PFSK-1 (cell line): ENCODE measurements at regions not wholly inside any gene's neighbourhood (a gene's known extent, or its start where the extent isn't known, plus 50 kb on each side); places are given as distances from the start of the nearest gene placed in this dataset.

ENCODE experiments used
- FOXP2 ChIP-seq: optimal IDR thresholded peaks from 2 replicates; pipeline ENCODE3; 2011; ENCODE audit warnings: borderline replicate concordance, control low read depth, inconsistent platforms; ENCODE audit not compliant: insufficient read depth; ENCODE audit errors: extremely low read length, extremely low read depth
- POLR2AphosphoS5 ChIP-seq: IDR thresholded peaks from 2 replicates; pipeline ENCODE4 v1.6.1; 2012; ENCODE audit warnings: low read depth, mild to moderate bottlenecking, control low read depth, low read length, moderate library complexity
- SIN3A ChIP-seq: IDR thresholded peaks from 2 replicates; pipeline ENCODE4 v1.6.1; 2012; ENCODE audit warnings: mild to moderate bottlenecking, low read length, moderate library complexity, borderline replicate concordance; ENCODE audit not compliant: insufficient read depth
- TAF1 ChIP-seq: IDR thresholded peaks from 2 replicates; pipeline ENCODE4 v1.6.1; 2012; ENCODE audit warnings: low read length, control low read depth, borderline replicate concordance; ENCODE audit not compliant: insufficient read depth
- TF ChIP-seq, protein P1 (sequence below), 2 experiments: IDR thresholded peaks; 2 replicates each; pipeline versions ENCODE4 v1.6.1 to v1.8.0; 2011 to 2012; ENCODE audit warnings: low read depth in 2 of 2, low read length in 2 of 2, control low read depth in 1 of 2, inconsistent platforms in 1 of 2, mild to moderate bottlenecking in 1 of 2, moderate library complexity in 1 of 2; ENCODE audit not compliant: insufficient read depth in 1 of 2

DNA sequence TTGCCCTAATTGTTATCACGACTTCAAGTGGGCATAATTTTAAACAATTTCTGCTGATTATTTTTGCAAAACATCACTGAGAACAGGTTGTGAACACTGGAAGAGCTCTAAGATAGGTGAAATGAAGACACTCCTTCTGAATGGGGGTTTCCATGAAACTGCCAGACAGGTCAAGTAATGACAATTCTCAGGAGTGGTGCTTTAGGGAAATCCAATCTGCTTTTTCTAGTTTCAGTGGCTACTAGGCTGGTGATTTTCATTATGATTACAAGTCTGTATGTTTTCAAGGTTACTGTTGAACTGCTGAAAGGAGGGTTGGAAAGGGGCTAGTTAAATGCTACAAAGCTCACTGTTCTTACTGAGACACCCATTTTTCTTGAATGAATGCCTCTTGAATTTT, 1724.2 kb downstream of the PCDH9 start:
- no peak for TF ChIP-seq TAF1
- TF ChIP-seq, protein P1, sequence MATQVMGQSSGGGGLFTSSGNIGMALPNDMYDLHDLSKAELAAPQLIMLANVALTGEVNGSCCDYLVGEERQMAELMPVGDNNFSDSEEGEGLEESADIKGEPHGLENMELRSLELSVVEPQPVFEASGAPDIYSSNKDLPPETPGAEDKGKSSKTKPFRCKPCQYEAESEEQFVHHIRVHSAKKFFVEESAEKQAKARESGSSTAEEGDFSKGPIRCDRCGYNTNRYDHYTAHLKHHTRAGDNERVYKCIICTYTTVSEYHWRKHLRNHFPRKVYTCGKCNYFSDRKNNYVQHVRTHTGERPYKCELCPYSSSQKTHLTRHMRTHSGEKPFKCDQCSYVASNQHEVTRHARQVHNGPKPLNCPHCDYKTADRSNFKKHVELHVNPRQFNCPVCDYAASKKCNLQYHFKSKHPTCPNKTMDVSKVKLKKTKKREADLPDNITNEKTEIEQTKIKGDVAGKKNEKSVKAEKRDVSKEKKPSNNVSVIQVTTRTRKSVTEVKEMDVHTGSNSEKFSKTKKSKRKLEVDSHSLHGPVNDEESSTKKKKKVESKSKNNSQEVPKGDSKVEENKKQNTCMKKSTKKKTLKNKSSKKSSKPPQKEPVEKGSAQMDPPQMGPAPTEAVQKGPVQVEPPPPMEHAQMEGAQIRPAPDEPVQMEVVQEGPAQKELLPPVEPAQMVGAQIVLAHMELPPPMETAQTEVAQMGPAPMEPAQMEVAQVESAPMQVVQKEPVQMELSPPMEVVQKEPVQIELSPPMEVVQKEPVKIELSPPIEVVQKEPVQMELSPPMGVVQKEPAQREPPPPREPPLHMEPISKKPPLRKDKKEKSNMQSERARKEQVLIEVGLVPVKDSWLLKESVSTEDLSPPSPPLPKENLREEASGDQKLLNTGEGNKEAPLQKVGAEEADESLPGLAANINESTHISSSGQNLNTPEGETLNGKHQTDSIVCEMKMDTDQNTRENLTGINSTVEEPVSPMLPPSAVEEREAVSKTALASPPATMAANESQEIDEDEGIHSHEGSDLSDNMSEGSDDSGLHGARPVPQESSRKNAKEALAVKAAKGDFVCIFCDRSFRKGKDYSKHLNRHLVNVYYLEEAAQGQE (IDR thresholded peaks at IDR 0.05; ENCODE audit: insufficient read depth in 1 of 2, low read depth in 2 of 2, low read length in 2 of 2), result no peak
- no peak for TF ChIP-seq SIN3A
- no peak for TF ChIP-seq FOXP2
- TF ChIP-seq POLR2AphosphoS5, result no peak

DNA sequence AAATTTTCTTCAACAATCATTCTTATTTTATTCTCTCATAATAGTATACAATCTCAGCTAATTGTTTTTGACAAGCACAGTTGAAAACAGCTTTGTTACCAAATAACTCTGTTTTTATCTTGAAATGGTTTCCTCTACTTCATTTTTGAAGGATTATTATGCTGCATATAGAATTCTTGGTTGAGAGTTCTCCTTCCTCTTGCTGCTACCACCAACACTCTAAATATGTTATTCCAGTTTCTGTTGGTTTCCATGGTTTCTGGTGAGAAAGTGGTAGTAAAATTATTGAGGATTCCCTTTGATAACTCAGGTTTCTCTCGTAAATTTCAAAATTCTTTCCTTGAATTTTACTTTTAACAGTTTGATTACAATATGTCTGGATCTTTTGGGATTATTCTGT, 1725.9 kb downstream of the PCDH9 start:
- no peak for TF ChIP-seq SIN3A
- no peak for TF ChIP-seq TAF1
- TF ChIP-seq, protein P1 (IDR thresholded peaks at IDR 0.05; ENCODE audit: insufficient read depth in 1 of 2, low read depth in 2 of 2, low read length in 2 of 2), result no peak
- no peak for TF ChIP-seq FOXP2
- no peak for TF ChIP-seq POLR2AphosphoS5

DNA sequence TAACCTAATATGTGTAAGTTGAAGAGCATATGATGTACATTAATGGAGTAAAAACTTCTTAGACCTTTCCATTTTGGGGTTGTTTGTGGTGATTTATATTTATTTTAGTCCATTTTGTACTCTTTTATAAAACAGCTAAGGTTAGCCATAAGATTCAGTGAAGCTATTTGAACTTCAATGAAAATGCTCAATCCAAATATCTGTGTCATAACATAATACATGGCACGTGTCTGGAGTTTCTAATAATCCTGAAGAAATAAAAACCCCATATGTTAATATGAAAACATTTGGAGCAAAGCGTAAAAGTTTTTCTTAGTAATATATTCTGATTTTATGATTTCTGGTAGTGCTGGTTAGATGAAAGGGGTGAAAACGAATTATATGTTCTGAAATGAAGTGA, 1729.7 kb downstream of the PCDH9 start:
- TF ChIP-seq FOXP2, result no peak
- TF ChIP-seq TAF1, result no peak
- TF ChIP-seq POLR2AphosphoS5, result no peak
- no peak for TF ChIP-seq SIN3A
- TF ChIP-seq, protein P1 (IDR thresholded peaks at IDR 0.05; ENCODE audit: insufficient read depth in 1 of 2, low read depth in 2 of 2, low read length in 2 of 2), result no peak

DNA sequence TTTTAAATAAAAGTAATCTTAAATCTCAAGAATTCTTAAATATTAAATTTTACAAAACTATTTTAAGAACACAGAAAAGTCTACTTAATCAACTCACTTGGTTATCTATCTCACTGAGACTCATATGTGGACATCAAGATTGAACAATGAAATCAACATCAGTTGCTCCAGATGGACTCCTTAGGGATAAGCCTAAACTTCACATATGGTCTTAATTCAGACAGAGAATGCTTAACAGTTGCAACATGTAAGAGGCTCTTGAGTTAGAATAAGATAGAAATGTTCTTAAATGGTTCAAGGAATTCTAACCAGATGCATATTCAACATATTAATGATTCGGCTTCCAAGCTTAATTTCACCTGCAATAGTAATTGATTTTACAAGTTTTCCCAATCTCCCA, 1730.9 kb downstream of the PCDH9 start:
- no peak for TF ChIP-seq FOXP2
- TF ChIP-seq, protein P1 (IDR thresholded peaks at IDR 0.05; ENCODE audit: insufficient read depth in 1 of 2, low read depth in 2 of 2, low read length in 2 of 2), result no peak
- no peak for TF ChIP-seq TAF1
- TF ChIP-seq POLR2AphosphoS5, result no peak
- no peak for TF ChIP-seq SIN3A

DNA sequence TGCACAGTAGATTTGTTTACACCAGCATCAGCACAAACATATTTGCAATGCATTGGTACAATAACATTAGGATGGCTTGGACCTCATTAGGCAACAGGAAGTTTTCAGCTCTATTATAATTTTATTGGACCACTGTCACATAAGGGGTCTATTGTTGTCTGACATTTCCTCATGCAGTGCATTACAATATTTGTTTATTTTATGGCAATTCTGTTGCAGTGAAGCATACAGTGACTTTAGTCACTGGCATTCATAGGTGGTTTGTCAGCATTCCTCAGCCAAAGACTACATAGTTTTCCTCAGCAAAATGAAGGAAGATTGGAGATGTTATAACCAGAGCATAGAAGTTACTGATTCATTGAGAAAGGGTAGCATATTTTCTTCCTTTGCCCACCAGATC, 1732.9 kb downstream of the PCDH9 start:
- TF ChIP-seq SIN3A, result no peak
- no peak for TF ChIP-seq TAF1
- no peak for TF ChIP-seq POLR2AphosphoS5
- TF ChIP-seq FOXP2, result no peak
- TF ChIP-seq, protein P1 (IDR thresholded peaks at IDR 0.05; ENCODE audit: insufficient read depth in 1 of 2, low read depth in 2 of 2, low read length in 2 of 2), result no peak
